SU-DHL-6 (cell line): ENCODE measurements at regions not wholly inside any gene's neighbourhood (a gene's known extent, or its start where the extent isn't known, plus 50 kb on each side); places are given as distances from the start of the nearest gene placed in this dataset.

Experiments
- EZH2phosphoT487 ChIP-seq: fragments of 200-600 bp; sonication (generic), shearing (Covaris generic); conservative IDR thresholded peaks from 2 replicates; pipeline ENCODE4 v1.6.1; 2018; ENCODE audit warnings: mild to moderate bottlenecking, antibody characterized with exemption, low read length, moderate library complexity, mixed read lengths
- TF ChIP-seq, protein P1 (sequence below): fragments of 200-600 bp; sonication (generic); IDR thresholded peaks from one replicate; pipeline ENCODE4 v1.5.1; 2017; ENCODE audit warnings: antibody characterized with exemption, mild to moderate bottlenecking, low read length, moderate library complexity; ENCODE audit not compliant: insufficient read depth, poor library complexity, severe bottlenecking

DNA sequence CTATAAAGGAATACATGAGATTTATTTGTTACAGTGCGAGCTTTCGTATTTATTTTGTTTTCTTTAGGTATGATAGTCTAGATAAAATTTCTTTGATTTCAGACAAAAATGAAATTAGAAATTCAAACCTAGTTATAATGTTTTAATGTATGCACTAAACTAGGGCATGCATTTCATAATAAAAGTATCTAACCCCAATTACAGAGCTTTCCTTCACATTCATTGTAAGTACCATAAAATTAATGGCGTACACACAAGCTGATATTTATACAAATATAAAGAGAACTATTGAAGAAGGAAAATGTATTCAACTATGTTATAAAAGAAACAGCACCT lies 120.2 kb downstream of the GXYLT1 start:
- TF ChIP-seq, protein P1, sequence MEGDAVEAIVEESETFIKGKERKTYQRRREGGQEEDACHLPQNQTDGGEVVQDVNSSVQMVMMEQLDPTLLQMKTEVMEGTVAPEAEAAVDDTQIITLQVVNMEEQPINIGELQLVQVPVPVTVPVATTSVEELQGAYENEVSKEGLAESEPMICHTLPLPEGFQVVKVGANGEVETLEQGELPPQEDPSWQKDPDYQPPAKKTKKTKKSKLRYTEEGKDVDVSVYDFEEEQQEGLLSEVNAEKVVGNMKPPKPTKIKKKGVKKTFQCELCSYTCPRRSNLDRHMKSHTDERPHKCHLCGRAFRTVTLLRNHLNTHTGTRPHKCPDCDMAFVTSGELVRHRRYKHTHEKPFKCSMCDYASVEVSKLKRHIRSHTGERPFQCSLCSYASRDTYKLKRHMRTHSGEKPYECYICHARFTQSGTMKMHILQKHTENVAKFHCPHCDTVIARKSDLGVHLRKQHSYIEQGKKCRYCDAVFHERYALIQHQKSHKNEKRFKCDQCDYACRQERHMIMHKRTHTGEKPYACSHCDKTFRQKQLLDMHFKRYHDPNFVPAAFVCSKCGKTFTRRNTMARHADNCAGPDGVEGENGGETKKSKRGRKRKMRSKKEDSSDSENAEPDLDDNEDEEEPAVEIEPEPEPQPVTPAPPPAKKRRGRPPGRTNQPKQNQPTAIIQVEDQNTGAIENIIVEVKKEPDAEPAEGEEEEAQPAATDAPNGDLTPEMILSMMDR = no peak
- TF ChIP-seq EZH2phosphoT487 = no peak
